Fibroblast of upper back skin (primary cell): ENCODE measurements at regions not wholly inside any gene's neighbourhood (a gene's known extent, or its start where the extent isn't known, plus 50 kb on each side); places are given as distances from the start of the nearest gene placed in this dataset.
"Not testable (repeated sequence)": the region's sequence is repeated elsewhere in the genome, so short reads cannot be mapped to it uniquely, and the experiment has no call there.

Source experiments
- DNase-seq: peaks from one replicate; pipeline ENCODE4 v3.0.0-alpha.2; 2013

DNA sequence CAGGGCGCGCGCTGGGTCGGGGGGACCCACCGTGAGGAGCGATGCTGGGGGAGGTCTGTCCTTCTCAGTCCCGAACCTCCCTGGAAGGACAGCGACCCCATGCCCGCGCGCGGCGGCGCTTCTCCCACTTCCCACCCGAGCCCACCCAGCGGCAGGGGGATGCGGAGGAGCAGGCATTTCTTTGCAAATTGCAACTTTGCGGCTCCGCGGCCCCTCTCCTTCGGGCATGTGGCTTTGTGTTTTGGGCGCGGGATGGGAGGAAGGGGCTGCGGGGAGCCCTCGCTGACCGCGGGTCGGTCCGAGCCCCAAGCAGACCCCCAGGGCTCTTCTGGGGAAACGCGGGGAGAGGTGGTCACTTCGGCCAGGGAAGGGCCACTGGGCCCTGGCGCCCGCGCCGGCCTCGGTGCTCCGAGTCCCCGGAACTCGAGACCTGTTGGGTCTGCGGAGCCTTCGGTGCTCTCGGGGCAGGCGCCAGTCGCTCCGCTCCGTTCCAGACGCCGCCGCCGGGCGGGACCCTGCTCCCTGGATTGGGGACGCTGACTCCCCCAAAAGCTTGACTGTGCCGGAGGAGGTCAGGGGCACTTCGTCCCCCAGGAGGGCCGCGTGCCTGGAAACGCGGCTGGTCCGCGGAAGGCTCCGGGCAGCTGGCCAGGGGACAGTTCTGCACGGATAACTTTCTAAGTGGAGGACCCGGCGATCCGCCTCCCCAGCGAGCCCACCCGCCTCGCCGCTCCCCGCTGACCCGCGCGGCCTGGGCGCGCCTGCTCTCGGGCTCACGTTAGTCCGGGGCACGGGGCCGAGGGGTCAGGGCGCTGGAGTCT, 164.2 kb upstream of the DPP6 start:
- DNase-seq: no peak

DNA sequence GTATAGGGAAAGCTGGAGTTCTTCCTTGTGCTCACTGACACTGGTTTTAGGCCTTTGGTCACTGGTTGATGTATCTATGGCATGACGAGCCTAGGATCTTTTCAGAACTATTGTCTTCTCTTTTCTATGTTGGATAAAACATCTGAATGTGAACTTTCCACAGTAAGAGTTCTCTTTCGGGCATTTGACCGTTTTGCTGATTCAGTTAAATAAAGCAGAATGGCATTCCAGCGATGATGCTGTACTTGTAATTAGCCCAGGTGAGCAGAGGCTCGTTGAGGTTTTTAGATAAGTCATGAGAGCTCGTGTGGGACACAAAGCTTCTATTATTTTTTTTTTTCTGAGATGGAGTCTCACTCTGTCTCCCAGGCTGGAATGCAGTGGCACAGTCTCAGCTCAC, 160.2 kb upstream of the DPP6 start:
- no peak for DNase-seq

- DNase-seq: no peak
Measured at GRCh38 chr7:153902862-153903261, 149.3 kb upstream of the DPP6 start.

- no peak for DNase-seq
Measured at GRCh38 chr7:153912211-153912610, 140.0 kb upstream of the DPP6 start.

DNA sequence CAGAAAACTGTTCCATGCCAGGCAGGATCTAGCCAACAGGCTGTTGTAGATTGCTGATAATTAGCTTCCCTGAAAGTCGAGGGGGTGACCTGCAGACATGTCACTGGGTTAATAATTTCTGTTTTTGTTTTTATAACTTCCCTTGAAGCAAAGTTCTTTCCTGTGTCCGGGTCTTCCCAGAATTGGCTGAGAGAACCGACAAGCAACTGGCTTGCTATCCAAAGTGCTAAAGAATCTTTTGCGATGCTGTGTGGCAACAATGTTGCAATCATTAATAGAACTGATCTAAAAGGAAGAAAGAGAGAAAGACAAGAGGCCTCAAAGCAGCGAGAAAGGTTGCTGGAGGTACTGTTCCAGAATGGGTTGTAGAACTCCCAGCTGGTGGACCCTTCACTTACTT, 132.1 kb upstream of the DPP6 start:
- DNase-seq: no peak

- no peak for DNase-seq
Measured at GRCh38 chr7:153920897-153921296, 131.3 kb upstream of the DPP6 start.

GRCh38 chr7:153921408-153921807, 130.8 kb upstream of the DPP6 start:
- no peak for DNase-seq

DNA sequence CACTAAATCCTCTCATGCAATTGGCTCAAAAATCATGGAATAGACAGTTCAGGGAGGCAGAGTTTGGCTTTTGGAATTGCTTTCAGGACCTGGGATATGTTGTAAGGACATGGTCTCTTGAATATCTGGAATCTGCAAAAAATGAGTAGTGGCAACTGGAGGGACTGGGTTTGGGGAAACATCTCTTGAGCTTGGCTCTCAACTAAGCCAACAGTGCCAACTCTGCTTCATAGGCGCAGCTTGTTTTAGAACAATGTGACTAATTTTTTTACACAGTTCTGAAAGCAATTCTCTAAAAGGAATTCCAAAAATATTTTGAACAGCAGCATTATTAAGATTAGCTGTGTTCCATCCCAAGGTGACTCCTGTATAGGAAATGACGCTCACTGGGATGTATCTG, 121.5 kb upstream of the DPP6 start:
- DNase-seq: no peak

DNA sequence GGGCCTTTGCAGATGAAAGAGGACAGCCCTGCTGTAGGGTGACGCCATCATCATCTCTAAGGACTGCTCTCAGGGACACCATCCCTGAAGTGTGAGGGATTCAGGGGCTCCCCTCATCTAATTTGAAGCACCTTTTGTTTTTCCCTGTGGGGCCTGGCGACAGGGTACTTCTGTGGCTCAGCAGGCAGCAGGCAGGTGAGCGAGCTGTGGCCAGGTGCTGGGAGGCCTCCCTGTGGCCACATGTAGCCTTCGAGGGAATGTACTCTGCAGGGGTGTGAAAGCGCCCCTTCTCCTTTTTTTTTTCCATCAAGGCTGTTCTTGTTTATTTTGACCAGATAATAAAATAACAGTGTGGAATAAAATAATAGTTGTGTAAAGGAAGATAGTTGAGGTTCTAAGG, 118.2 kb upstream of the DPP6 start:
- DNase-seq: no peak

- DNase-seq: no peak
Measured at GRCh38 chr7:153934629-153935028, 117.6 kb upstream of the DPP6 start.

DNA sequence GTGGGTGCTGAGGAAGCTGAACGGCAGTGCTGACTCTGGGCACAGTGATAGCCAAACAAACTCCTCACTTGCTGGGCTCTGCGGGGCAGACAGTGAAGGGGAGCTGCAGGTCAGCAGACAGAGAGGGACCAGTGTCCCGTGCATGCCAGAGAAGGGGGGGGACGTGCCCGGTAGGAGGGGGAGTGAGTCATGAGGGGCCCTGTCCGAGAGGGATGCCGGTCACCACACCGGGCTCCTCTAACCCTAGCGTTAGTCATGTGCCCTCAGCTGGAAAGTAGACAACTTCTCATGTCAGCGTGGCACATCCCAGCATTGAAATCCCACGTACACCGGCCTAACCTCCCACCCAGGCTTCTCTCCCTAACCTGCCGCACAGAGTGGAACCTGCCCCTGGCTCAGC, 117.1 kb upstream of the DPP6 start:
- no peak for DNase-seq

GRCh38 chr7:153938451-153938850, 113.7 kb upstream of the DPP6 start:
- DNase-seq: no peak

DNA sequence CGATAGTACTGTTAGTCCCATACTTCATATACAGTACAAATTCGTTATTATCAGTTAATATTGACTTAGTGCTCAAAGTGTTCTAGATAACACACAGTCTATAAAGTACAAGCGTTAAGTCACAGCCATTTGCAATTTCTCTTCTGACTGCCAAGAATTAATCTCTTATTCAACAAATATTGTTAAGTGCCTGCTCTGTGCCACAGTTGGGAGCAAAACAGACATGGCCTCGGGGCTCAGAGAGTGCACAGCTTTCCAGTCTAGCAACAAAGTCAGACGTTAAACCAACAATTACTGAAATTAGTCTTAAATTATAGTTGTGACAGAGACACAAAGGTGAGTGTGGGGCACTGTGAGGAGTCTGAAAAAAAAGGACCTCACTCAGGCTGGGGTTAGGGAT, 113.0 kb upstream of the DPP6 start:
- DNase-seq: no peak

- DNase-seq: no peak
Measured at GRCh38 chr7:153939654-153940053, 112.5 kb upstream of the DPP6 start.

GRCh38 chr7:153941061-153941460, 111.1 kb upstream of the DPP6 start:
- DNase-seq: no peak

- no peak for DNase-seq
Measured at GRCh38 chr7:153942036-153942435, 110.2 kb upstream of the DPP6 start.

DNA sequence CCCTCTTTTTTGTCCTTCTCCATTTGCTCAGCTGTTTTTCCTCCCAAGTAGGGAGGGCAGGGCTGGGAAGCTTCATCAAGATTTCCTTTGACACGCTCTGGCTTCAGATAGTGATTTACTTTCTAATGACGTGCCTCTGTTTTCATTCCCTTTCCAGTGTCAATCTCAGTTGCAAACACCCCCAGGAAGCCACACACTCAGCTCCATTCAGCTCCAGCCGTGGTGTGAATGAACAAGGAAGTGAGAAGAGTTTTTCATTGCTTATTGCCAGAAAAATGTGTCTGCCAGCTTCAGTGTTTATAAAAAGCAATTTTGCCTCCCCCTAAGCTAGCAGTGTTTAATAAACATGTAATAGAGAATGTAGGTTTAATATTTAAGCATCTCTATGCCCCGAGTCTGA, 108.7 kb upstream of the DPP6 start:
- DNase-seq: no peak

DNA sequence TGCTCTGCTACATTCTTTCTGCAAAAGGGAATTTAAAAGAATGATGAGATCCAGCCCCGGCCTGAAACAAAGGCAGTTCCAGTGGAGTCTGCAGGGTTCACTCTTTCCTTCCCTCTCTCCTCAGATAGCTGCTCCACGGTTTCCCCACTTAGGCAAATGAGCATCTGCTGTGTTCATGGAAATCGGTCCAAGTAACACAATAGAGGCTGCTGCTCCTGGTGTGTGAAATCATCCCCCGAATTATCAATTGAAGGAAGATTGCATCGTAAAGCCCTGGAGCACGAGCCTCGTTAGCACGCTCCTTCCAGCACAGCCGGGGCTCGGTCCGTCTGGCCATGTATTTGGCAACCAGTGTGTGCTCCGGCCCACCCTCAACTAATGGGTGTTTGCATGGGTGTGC, 108.3 kb upstream of the DPP6 start:
- no peak for DNase-seq

GRCh38 chr7:153948060-153948459, 104.1 kb upstream of the DPP6 start:
- no peak for DNase-seq

DNA sequence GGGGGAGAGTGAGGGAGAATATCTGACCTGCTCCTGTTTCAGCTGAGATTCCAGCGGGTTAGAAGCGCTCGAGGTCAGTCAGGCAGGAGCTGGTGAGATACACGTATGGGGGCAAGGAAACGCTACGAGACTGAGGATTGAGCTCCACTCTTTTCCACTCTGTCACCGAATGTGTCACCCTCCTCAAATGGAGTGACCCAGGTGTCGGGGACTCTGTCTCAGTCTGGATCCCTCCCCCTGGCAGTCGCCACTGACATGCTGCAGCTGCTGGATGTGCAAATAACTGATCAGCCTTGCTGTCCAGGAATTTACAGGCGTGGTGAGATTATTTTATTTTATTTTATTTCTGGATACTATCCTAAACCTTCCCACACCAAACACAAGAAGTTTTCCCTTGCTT, 100.9 kb upstream of the DPP6 start:
- DNase-seq: no peak

GRCh38 chr7:153954477-153954876, 97.7 kb upstream of the DPP6 start:
- no peak for DNase-seq

- not testable (repeated sequence) for DNase-seq
Measured at GRCh38 chr7:153957677-153958076, 94.5 kb upstream of the DPP6 start.

GRCh38 chr7:153958381-153958780, 93.8 kb upstream of the DPP6 start:
- not testable (repeated sequence) for DNase-seq

DNA sequence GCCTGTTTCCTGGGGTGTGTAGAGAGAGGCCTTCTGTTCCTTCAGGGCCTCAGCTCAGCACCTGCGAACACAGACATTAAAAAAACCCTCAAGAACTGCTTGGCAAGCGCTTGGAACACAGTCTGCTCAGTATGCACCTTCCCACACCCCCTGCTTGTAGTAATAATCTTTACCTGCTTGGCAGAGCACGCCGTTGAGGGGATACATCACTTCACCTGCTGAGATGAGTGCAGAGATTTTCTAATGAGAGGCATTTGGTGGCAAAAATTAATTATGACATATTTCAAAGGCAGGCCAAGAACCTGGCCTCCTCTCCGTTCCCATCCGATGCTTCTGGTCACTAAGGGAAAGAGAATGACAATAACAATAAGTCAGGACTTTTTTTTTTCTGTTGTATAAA, 93.4 kb upstream of the DPP6 start:
- DNase-seq: not testable (repeated sequence)

DNA sequence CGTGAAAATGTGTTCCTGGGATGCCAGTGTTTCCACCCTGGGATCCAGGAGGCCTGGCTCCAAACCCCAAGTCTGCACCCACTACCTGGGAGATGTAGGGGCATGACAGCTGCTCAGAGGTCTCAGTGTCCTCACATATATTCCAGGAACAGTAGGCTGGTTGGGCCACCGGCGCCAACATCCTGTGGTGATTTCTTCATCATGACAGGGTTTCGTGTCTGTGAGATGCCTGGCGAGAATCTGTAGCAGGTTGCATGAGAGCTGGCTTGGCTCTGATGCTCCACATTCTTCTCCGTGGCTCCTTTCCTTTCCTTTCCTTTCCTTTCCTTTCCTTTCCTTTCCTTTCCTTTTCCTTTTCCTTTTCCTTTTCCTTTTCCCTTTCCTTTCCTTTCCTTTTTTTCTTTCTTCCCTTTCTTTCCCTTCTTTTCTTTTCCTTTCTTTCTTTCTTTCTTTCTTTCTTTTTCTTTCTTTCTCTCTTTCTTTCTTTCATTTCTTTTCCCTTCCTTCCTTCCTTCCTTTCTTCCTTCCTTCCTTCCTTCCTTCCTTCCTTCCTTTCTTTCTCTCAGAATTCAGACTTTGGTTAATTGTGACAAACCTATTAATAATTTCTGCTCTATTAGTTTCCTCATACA, 87.6 kb upstream of the DPP6 start:
- DNase-seq: not testable (repeated sequence)
